PC-9 (cell line): ENCODE measurements at regions not wholly inside any gene's neighbourhood (a gene's known extent, or its start where the extent isn't known, plus 50 kb on each side); places are given as distances from the start of the nearest gene placed in this dataset.

ENCODE experiments used
- BruUV-seq: library from RNA; stranded (reverse); fragments of 400-500 nt; replicated peaks from 2 replicates; lab custom pipeline; 2021; lab: Mats Ljungman, UMichigan
- CTCF ChIA-PET: fragments of 300-600 bp; sonication (Branson Sonifier 250); formaldehyde crosslinking; loops from one replicate; lab custom pipeline; 2022; ENCODE audit warnings: antibody characterized with exemption; lab: Charles Lee
- POLR2A ChIA-PET: fragments of 300-600 bp; sonication (Branson Sonifier 250); formaldehyde crosslinking; loops from one replicate; lab custom pipeline; 2022; ENCODE audit warnings: antibody characterized with exemption; ENCODE audit not compliant: unreplicated experiment; lab: Charles Lee
- DNase-seq, 2 experiments: peaks; one replicate each; pipeline versions ENCODE4 v3.0.0 to v3.0.0-alpha.2; 2015 to 2022; ENCODE audit warnings: mixed read lengths in 1 of 2
- H2AFZ ChIP-seq: fragments of 200-600 bp; sonication (generic); 2 replicates; pipeline ENCODE4 v1.8.1; 2017; ENCODE audit warnings: antibody characterized with exemption
- H3F3A ChIP-seq: fragments of 200-600 bp; sonication (generic); 2 replicates; pipeline ENCODE4 v1.8.1; 2017; ENCODE audit warnings: antibody characterized with exemption, mild to moderate bottlenecking, low read depth; ENCODE audit not compliant: insufficient read depth
- H3K27ac ChIP-seq: fragments of 200-600 bp; sonication (generic); 2 replicates; pipeline ENCODE4 v1.6.1; 2016; ENCODE audit warnings: mixed run types
- H3K27me3 ChIP-seq: fragments of 200-600 bp; sonication (generic); 2 replicates; pipeline ENCODE4 v1.6.1; 2016; ENCODE audit warnings: low read depth, mixed run types; ENCODE audit not compliant: insufficient read depth
- H3K36me3 ChIP-seq: fragments of 200-600 bp; sonication (generic); 2 replicates; pipeline ENCODE4 v1.6.1; 2016; ENCODE audit warnings: low read depth, mixed run types
- H3K4me1 ChIP-seq: fragments of 200-600 bp; sonication (generic); replicated peaks from 2 replicates; pipeline ENCODE4 v1.6.1; 2016; ENCODE audit warnings: mixed run types; ENCODE audit not compliant: insufficient read depth
- H3K4me2 ChIP-seq: fragments of 200-600 bp; sonication (generic); 2 replicates; pipeline ENCODE4 v1.6.1; 2017; ENCODE audit warnings: mixed run types
- H3K4me3 ChIP-seq: fragments of 200-600 bp; sonication (generic); 2 replicates; pipeline ENCODE4 v1.6.1; 2016; ENCODE audit warnings: mixed run types
- H3K79me2 ChIP-seq: fragments of 200-600 bp; sonication (generic); 2 replicates; pipeline ENCODE4 v1.6.1; 2017; ENCODE audit warnings: low read depth, mixed run types
- H3K9me2 ChIP-seq: fragments of 200-600 bp; sonication (generic); 2 replicates; pipeline ENCODE4 v1.8.1; 2017; ENCODE audit warnings: mild to moderate bottlenecking; ENCODE audit not compliant: insufficient read depth
- H3K9me3 ChIP-seq: fragments of 200-600 bp; sonication (generic); 2 replicates; pipeline ENCODE4 v1.8.1; 2016; ENCODE audit warnings: low read depth; ENCODE audit not compliant: insufficient read depth
- H4K20me1 ChIP-seq: fragments of 200-600 bp; sonication (generic); 2 replicates; pipeline ENCODE4 v1.8.1; 2017; ENCODE audit not compliant: insufficient read depth
- CTCF ChIP-seq: fragments of 200-600 bp; sonication (generic); conservative IDR thresholded peaks from 2 replicates; pipeline ENCODE4 v1.6.1; 2017; ENCODE audit warnings: mixed run types, antibody characterized with exemption, mild to moderate bottlenecking, moderate library complexity
- EZH2 ChIP-seq: fragments of 200-600 bp; sonication (generic); IDR thresholded peaks from 2 replicates; pipeline ENCODE4 v1.8.0; 2017; ENCODE audit warnings: antibody characterized with exemption, low read depth
- intact Hi-C: fragments of 100-400 bp; cut with micrococcal nuclease; formaldehyde crosslinking; loops from one replicate; pipeline ENCODE4 v1.10.0; 2022; ENCODE audit not compliant: unreplicated experiment

GRCh38 chr18:49682173-49682802, 120.4 kb downstream of the LIPG start:
- Histone ChIP-seq H3K79me2 (no peaks in the 10 kb centered on the region), H3F3A (peaks cover 21% of the 10 kb centered on the region), H3K36me3 (no peaks in the 10 kb centered on the region), H3K9me3 (peaks cover 4% of the 10 kb centered on the region; the same call in 1 of the 2 replicates), H3K4me2 (no peak overlapping the region), H2AFZ (no peak overlapping the region), H3K4me3 (no peak overlapping the region), H4K20me1 (no peaks in the 10 kb centered on the region), H3K27ac (no peak overlapping the region), H3K4me1 (peaks cover 19% of the 10 kb centered on the region), H3K27me3 (no peaks in the 10 kb centered on the region), H3K9me2 (0 out of 2 replicates have a peak, but pooled peaks cover 4% of the 10 kb centered on the region)
- TF ChIP-seq EZH2 (no peak), CTCF (no peak)
- intact Hi-C loops: no loop called here
- no peak for DNase-seq
- ChIA-PET CTCF (no interaction called here), POLR2A (no interaction called here)
- BruUV-seq: no TSS peak

GRCh38 chr18:49681387-49681786, 119.5 kb downstream of the LIPG start:
- Histone ChIP-seq H3K27me3 (no peaks in the 10 kb centered on the region), H3K36me3 (no peaks in the 10 kb centered on the region), H3K4me2 (no peak overlapping the region), H3K79me2 (no peaks in the 10 kb centered on the region), H3K27ac (no peak overlapping the region), H3K4me3 (no peak overlapping the region), H3K4me1 (peaks cover 19% of the 10 kb centered on the region), H2AFZ (no peak overlapping the region), H3F3A (peaks cover 21% of the 10 kb centered on the region), H3K9me2 (0 out of 2 replicates have a peak, but pooled peaks cover 4% of the 10 kb centered on the region), H3K9me3 (peaks cover 4% of the 10 kb centered on the region; the same call in 1 of the 2 replicates), H4K20me1 (no peaks in the 10 kb centered on the region)
- DNase-seq: no peak
- BruUV-seq: no TSS peak
- POLR2A ChIA-PET: no interaction called here
- no peak for TF ChIP-seq EZH2
- no peak for TF ChIP-seq CTCF
- CTCF ChIA-PET: no interaction called here
- intact Hi-C loops: no loop called here

GRCh38 chr18:49678440-49678839, 116.6 kb downstream of the LIPG start:
- intact Hi-C loops: no loop called here
- BruUV-seq: no TSS peak
- H3K27ac ChIP-seq: no peak overlapping the region

More at GRCh38 chr18:49678440-49678839, 116.6 kb downstream of the LIPG start:
- Histone ChIP-seq H3K9me2 (0 out of 2 replicates have a peak, but pooled peaks cover 2% of the 10 kb centered on the region), H2AFZ (no peak overlapping the region), H3F3A (no peaks in the 10 kb centered on the region), H4K20me1 (no peaks in the 10 kb centered on the region), H3K4me2 (no peak overlapping the region), H3K4me3 (no peak overlapping the region), H3K4me1 (no peaks in the 10 kb centered on the region), H3K79me2 (no peaks in the 10 kb centered on the region), H3K9me3 (no peaks in the 10 kb centered on the region), H3K36me3 (no peaks in the 10 kb centered on the region), H3K27me3 (no peaks in the 10 kb centered on the region)
- DNase-seq: no peak
- TF ChIP-seq EZH2 (no peak), CTCF (no peak)
- ChIA-PET POLR2A (no interaction called here), CTCF (no interaction called here)
